Hepatocyte (in vitro differentiated cells): ENCODE measurements at regions not wholly inside any gene's neighbourhood (a gene's known extent, or its start where the extent isn't known, plus 50 kb on each side); places are given as distances from the start of the nearest gene placed in this dataset.

Experiments used
- DNase-seq: peaks from one replicate; pipeline ENCODE4 v3.0.0-alpha.2; 2016; ENCODE audit warnings: low spot score
- H2AFZ ChIP-seq: fragments of 200-600 bp; sonication (generic); 2 replicates; pipeline ENCODE4 v1.6.0; 2016; ENCODE audit warnings: antibody characterized with exemption, mild to moderate bottlenecking
- H3K27ac ChIP-seq: fragments of 200-600 bp; sonication (generic); 2 replicates; pipeline ENCODE4 v1.5.1; 2016; ENCODE audit warnings: mild to moderate bottlenecking
- H3K27me3 ChIP-seq: fragments of 200-600 bp; sonication (generic); 2 replicates; pipeline ENCODE4 v1.6.1; 2016
- H3K36me3 ChIP-seq: fragments of 200-600 bp; sonication (generic); replicated peaks from 2 replicates; pipeline ENCODE4 v1.5.1; 2016; ENCODE audit warnings: low read depth; ENCODE audit not compliant: insufficient read depth
- H3K4me1 ChIP-seq: fragments of 200-600 bp; sonication (generic); 2 replicates; pipeline ENCODE4 v1.5.1; 2016; ENCODE audit warnings: mild to moderate bottlenecking, moderate library complexity; ENCODE audit not compliant: insufficient read depth
- H3K4me2 ChIP-seq: fragments of 200-600 bp; sonication (generic); 2 replicates; pipeline ENCODE4 v1.6.0; 2016
- H3K4me3 ChIP-seq: fragments of 200-600 bp; sonication (generic); 2 replicates; pipeline ENCODE4 v1.5.1; 2016; ENCODE audit warnings: mild to moderate bottlenecking
- H3K79me2 ChIP-seq: fragments of 200-600 bp; sonication (generic); 2 replicates; pipeline ENCODE4 v1.6.0; 2017; ENCODE audit warnings: mild to moderate bottlenecking
- H3K9me2 ChIP-seq: fragments of 200-600 bp; sonication (generic); replicated peaks from 2 replicates; pipeline ENCODE4 v1.6.0; 2017; ENCODE audit warnings: mild to moderate bottlenecking; ENCODE audit not compliant: insufficient read depth
- H3K9me3 ChIP-seq: fragments of 200-600 bp; sonication (generic); 2 replicates; pipeline ENCODE4 v1.5.1; 2016; ENCODE audit warnings: low read depth, mild to moderate bottlenecking
- H4K20me1 ChIP-seq: fragments of 200-600 bp; sonication (generic); 2 replicates; pipeline ENCODE4 v1.6.0; 2016; ENCODE audit warnings: mild to moderate bottlenecking; ENCODE audit not compliant: insufficient read depth, poor library complexity, severe bottlenecking
- CTCF ChIP-seq: fragments of 200-600 bp; sonication (generic); IDR thresholded peaks from 2 replicates; pipeline ENCODE4 v1.5.1; 2016; ENCODE audit warnings: antibody characterized with exemption, mild to moderate bottlenecking; ENCODE audit not compliant: poor library complexity
- EZH2 ChIP-seq: fragments of 200-600 bp; sonication (generic); IDR thresholded peaks from 2 replicates; pipeline ENCODE4 v1.6.1; 2016; ENCODE audit warnings: antibody characterized with exemption, mild to moderate bottlenecking, borderline replicate concordance
- EZH2phosphoT487 ChIP-seq: fragments of 200-600 bp; sonication (generic); IDR thresholded peaks from one replicate; pipeline ENCODE4 v1.6.1; 2018; ENCODE audit warnings: antibody characterized with exemption, mild to moderate bottlenecking, low read depth, moderate library complexity; ENCODE audit not compliant: unreplicated experiment, severe bottlenecking
- WGBS: methylation state at CpG from one replicate; pipeline ENCODE4 v1.1.6; 2016; ENCODE audit warnings: low lambda C conversion rate; ENCODE audit errors: missing lambda C conversion rate; 5-methylcytosine and 5-hydroxymethylcytosine counted together

DNA sequence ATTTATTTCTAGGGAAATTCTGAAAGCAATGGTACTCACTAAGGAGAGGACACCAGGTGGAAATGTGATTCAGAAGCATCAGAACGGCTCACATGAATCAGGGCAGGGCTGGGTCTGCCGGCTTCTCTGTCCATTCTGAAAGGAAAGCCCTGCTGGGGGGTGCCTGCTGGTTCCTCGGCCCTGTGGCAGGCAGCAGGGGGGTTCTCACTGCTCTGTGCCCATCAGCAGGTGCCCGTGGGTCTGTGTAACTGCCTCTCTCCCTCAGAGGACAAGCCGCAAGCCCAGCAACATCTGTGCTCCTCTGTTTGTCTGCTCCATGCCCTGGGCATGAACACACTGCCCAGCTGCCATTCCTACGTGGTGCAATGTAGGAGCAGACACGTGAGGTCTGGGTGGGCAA, 74.9 kb upstream of the ZNF423 start:
- H3K9me2 ChIP-seq, result no peaks in the 10 kb centered on the region
- no peaks in the 10 kb centered on the region for H3K4me1 ChIP-seq
- no peak overlapping the region for H2AFZ ChIP-seq
- no peak for DNase-seq
- peaks cover under 1% of the 10 kb centered on the region for H3K27me3 ChIP-seq
- no peak overlapping the region for H3K4me3 ChIP-seq
- 91% methylated on average over 7 of the region's 7 CpGs for WGBS
- H3K27ac ChIP-seq, result no peak overlapping the region
- H3K4me2 ChIP-seq, result no peak overlapping the region
- no peaks in the 10 kb centered on the region for H3K79me2 ChIP-seq
- no peaks in the 10 kb centered on the region for H3K36me3 ChIP-seq
- H3K9me3 ChIP-seq, result no peaks in the 10 kb centered on the region
- no peaks in the 10 kb centered on the region for H4K20me1 ChIP-seq
- TF ChIP-seq EZH2 (no peak), EZH2phosphoT487 (no peak), CTCF (no peak)

DNA sequence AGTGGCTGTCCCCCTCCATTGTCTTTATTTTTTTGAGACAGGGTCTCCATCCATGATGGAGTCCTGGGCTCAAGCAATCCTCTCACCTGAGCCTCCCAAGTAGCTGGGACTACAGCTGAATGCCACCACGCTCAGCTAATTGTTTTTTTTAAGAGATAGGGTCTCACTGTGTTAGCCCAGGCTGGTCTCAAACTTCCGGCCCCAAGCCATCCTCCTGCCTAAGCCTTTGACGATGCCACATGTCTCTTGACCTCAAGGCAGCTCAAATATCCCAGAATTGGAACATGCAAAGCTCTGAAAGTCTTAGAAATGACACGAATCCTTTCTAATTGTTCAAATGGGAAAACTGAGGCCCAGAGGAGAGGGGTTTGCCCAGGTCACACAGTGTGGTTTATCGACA, 75.4 kb upstream of the ZNF423 start:
- Histone ChIP-seq H4K20me1 (no peaks in the 10 kb centered on the region), H3K36me3 (no peaks in the 10 kb centered on the region), H3K79me2 (no peaks in the 10 kb centered on the region), H2AFZ (no peak overlapping the region), H3K4me2 (no peak overlapping the region), H3K9me3 (no peaks in the 10 kb centered on the region), H3K4me1 (no peaks in the 10 kb centered on the region), H3K27me3 (no peaks in the 10 kb centered on the region), H3K27ac (no peak overlapping the region), H3K9me2 (no peaks in the 10 kb centered on the region), H3K4me3 (no peak overlapping the region)
- 91% methylated on average over 5 of the region's 5 CpGs for WGBS
- TF ChIP-seq CTCF (no peak), EZH2 (no peak), EZH2phosphoT487 (no peak)
- no peak for DNase-seq

DNA sequence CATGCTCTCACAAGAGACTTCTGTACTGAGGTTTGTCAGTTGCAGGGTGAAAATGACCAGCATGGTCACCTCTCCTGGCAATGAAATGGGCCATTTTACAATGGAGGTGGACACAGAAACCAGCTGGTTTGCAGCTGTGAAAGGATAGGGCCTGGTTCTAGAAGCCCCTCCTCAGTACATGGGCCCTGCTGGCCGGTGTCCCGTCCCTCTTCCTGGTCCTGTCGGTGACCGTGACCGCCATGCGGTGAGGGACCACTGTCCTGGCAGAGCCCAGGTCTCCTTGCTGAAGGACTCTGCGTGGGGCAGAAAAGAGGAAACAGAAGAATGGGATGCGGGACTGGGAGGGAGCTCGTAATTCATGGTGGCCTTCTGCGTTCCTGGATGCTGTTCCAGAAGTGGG, 76.0 kb upstream of the ZNF423 start:
- no peaks in the 10 kb centered on the region for H3K79me2 ChIP-seq
- no peaks in the 10 kb centered on the region for H4K20me1 ChIP-seq
- H3K4me1 ChIP-seq, result no peaks in the 10 kb centered on the region
- H3K4me2 ChIP-seq, result no peak overlapping the region
- no peaks in the 10 kb centered on the region for H3K27me3 ChIP-seq
- no peaks in the 10 kb centered on the region for H3K9me3 ChIP-seq
- WGBS, result 92% methylated on average over 10 of the region's 10 CpGs
- H2AFZ ChIP-seq, result no peak overlapping the region
- H3K4me3 ChIP-seq, result no peak overlapping the region
- no peak overlapping the region for H3K27ac ChIP-seq
- no peaks in the 10 kb centered on the region for H3K9me2 ChIP-seq
- H3K36me3 ChIP-seq, result no peaks in the 10 kb centered on the region
- DNase-seq, result no peak
- TF ChIP-seq CTCF (no peak), EZH2phosphoT487 (no peak), EZH2 (no peak)

DNA sequence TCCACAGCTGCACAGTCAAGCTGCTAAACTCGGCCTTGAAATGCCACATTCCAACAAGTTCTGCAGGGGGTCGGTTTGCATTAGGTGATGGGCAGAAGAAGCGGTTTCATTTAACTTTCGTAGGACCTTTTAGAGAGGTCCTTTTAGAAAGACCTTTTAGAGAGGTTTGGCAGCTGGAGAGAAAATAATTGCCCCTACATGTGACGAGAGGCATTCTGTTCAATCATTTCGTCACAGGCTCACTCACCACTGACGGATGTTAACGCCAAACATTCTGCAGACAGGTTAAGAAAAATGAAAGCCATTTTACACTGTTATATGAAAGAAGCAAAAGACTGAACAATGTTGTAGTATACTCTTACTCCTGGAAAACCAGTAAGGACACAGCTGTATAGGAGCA, 76.5 kb upstream of the ZNF423 start:
- WGBS, result 61% methylated on average over 8 of the region's 8 CpGs
- TF ChIP-seq EZH2phosphoT487 (no peak), EZH2 (no peak), CTCF (no peak)

More for the DNA sequence above, 76.5 kb upstream of the ZNF423 start:
- Histone ChIP-seq H3K27me3 (no peaks in the 10 kb centered on the region), H3K9me2 (no peaks in the 10 kb centered on the region), H3K27ac (peak overlapping the region; percentile 16), H2AFZ (no peak overlapping the region), H3K36me3 (no peaks in the 10 kb centered on the region), H3K4me3 (no peak overlapping the region), H3K4me2 (no peak overlapping the region), H3K79me2 (no peaks in the 10 kb centered on the region), H4K20me1 (no peaks in the 10 kb centered on the region), H3K4me1 (no peaks in the 10 kb centered on the region), H3K9me3 (no peaks in the 10 kb centered on the region)
- no peak for DNase-seq
